Ramos (cell line): ENCODE measurements at regions not wholly inside any gene's neighbourhood (a gene's known extent, or its start where the extent isn't known, plus 50 kb on each side); places are given as distances from the start of the nearest gene placed in this dataset.
"Not testable (repeated sequence)": the region's sequence is repeated elsewhere in the genome, so short reads cannot be mapped to it uniquely, and the experiment has no call there.

ENCODE experiments used
- in situ Hi-C: fragments of 300-500 bp; cut with MboI; formaldehyde crosslinking; loops from one replicate; pipeline ENCODE4 v1.14.3; 2022; ENCODE audit warnings: low sequenced_read_pairs; ENCODE audit not compliant: unreplicated experiment

DNA sequence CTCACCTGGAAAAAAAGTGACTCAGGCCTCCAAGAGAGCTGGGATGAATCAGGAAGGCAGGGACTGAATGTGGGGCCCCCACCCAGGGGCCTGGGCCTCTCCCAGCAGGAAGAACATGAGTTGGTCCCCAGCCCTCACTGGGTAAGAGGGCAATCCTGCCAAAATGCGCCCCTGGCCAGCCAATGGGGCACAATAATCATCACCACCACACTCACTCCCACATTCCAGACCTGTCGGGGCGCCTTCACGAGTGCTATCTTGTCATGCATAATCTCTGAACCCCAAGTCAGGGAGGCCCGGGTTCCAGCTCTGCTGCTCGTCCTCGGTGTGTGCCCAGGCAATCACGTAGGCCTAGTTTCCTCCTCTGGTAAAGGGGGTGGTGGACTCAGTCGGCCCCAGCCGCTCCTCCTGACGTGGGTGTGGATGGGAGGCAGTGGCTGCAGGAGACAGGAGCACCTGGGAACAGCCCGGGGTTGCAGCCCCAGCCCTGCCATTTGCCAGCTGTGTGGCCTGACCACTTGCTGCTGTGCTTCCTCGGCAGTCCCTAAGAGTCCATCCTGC, 115.1 kb downstream of the CYP26B1 start:
- in situ Hi-C loops = no loop called here

DNA sequence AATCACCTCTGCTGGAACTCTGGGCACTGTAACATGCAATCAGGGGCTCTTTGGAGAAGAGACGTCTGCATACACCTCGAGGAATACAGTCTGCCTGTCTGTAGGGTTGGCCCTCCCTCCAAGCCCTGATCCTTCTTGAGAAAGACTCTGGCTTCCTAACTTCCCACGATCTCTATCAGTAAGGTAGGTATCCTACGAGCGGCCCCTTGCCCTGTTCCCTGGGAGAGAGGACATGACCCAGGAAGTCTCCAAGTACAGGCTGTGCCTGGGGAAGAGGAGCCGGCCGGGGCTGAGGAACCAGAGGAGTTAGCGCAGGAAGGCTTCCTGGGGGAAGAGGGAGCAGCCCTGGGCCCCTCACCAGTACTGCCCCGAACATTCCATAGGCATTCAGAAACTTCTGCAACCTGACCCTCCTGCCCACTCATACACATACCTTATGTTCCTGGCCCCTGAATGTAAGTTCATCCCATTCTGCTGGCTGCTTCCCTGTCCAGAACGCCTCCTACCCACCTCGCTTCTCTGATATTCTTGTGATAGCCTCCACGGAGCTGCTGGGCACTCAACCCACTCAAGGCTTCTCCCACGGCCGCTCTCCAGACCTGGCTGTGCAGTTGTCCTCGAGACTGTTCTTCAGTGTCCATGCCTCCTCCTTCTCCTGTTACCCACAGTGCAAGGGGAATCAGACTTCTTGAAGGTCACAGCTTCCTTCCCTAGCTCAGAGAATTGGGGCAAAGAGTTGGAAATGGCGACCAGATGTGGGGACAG, 116.1 kb downstream of the CYP26B1 start:
- in situ Hi-C loops = no loop called here

DNA sequence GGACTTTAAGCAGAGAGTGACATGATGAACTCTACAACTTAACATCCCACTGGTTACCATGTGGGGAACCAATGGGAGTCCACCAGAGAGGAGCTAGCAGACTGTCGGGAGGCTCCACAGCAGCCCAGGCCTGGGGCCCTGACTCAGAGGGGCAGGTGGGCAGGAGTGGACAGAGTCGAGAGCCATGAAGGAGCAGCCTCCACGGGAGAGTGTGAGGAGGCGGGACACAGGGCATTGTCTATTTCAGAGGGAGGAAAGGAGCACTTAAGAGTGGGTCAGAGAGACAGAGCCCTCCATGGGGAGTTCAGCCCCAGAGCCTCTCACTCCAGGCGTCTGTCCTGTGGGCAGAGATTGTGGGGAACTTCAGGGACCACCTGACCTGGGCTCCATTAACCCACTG, 118.7 kb downstream of the CYP26B1 start:
- in situ Hi-C loops = no loop called here

DNA sequence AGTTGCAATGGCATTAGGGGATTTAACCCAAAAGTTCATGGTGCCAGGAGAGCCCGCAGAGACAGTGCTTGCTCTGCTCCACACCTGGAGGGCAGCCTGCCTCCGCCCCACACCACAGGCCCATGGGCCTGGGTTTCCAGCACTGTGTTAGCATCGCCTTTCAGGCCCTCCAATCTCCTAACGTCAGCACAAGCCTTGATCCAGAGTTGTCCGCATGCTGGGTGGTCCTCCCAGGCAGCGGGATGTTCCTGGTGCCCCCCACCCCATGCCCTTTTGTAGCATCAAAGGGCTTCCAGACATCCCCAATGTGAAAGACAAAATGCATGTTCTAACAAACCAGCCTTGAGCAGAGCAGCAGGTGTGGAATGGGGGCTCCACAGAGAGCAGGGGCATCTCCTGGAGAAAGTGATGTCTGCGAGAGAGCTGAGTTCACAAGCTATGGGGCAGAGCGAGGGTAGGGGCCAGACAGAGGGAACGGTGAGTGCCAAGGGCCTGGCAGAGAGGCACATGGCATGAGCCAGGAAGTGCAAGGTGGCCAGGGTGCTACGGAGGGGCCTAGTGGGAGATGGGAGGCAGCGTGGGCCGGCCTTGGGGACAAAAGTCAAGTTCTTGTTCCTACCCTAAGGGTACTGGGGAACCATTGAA, 119.2 kb downstream of the CYP26B1 start:
- in situ Hi-C loops = no loop called here

DNA sequence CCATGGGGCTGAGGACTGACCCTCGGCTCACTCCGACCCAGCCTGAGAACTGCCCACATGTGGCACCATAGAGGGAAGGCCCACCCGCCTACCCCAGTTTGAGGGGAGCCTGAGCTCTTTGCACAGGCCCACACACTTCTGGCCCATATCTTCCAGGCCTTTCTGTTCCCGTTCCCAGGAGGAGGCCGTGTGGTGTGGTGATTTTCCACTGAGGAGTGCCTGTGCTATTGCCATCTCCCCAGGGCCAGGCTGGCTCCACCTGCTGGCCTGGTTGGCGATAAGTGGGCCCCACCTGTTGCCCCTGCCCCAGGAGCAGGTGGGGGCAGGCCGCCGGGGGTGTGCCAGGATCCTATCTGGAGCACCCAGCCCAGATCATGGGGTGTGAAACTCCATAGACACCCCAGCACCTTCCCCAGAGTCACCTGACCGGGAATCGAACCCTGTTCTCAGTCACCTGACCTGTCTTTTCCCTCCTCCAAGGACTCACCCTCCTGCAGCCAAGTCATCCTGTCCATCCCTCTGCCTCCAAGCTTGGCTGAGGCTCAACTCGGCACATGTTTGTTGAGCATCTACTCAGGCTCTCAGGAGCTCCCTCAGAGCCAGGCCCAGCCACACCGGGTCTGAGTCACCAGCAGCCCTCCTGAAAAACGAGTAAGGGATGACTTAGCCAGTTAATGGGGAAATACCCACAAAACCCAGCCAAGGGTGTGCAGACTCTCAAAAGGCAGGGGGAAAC, 120.1 kb downstream of the CYP26B1 start:
- in situ Hi-C loops = no loop called here

DNA sequence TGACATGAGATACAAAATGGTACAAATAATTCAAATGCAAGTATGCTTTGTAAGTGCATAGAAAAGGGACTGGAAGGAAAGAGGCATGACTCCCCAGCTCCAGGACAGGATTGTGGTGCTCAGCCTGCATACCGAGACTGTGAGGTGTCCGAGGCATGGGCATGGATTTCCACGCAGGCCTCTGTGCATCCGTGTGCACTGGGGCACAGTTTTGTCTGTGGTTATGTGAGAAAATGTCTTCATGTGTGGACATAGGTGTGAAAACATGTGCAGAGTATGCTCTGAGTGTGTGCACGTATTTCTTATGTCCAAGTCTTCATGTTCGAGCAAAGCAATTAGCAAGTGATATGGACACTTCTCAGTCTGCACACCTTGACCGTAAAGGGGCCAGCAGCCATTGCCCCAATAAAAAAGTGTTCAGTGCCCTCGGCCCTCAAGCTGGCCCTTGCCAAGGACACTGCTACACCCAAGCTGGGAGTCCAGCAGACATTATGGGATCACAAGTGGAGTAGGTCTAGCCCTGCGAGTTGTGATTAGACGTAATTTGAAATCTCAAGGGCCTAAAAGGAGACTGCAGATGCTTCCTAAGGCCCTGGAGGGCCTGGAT, 120.7 kb downstream of the CYP26B1 start:
- in situ Hi-C loops = no loop called here

DNA sequence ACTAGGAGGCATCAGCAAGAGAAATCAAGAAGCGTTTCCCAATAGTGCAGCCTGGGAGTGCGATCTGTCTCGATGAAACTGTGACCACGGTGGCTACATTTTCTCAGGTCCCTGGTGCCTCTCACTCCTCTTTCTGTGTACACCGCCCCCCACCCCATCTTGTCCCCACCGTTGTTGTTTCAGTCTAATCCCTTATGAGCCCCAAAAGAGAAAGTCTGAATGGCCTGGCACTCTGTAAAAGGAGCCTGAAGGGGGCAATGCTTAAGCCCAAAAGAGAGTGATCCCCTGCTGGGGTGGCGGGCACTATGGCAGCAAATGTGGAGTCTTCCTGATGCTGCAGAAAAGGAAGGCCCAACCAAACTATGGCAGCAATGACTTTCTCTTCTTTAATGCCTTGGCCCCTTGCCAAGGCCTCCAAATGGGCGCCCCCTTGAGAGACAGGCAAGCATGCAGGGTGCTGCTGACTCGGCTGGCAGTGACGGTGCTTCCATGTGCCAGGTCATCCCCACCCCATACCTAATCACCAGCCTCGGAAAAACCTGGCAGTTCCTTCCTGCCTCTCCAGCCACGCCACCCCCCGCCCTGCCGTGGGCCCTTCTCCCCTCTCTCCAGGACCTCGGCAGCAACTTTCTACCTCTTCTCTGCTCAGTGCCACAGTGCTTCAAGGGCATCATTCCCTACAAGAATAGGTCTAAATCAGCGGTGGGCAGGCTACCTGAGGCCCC, 123.0 kb downstream of the CYP26B1 start:
- in situ Hi-C loops = no loop called here

DNA sequence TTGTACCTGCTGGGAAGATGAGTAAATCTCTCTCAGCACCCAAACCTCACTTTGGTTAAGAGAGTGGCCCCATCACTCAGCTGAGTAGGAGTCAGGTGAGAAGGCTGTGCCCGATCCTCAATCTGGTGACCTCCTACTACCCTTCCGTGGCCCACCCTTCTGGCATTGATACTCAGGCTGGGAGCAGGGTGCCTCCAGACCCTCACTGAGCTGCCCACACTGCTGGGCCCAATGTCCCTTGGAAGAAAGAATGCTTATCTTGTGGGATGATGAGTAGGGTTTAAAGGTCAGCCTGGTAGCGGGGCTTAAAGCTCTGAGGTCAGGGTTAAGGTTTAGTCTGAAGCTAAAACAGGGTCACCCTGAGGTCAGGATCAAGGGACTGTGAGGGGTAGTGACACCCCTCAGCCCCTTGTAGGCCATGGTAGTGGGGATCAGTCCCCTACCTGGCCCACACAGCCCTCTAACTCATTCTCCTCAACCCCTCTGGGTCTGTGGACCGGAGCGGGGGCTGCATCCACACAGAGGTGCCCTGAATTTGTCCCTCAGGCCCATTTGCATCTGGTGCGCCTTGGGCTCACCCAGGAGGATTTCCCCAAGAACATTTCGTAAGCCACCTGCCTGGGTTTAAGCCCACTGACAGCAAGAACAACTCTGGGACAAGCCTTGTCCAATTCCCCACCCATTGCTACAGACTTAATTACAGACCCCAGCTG, 123.8 kb downstream of the CYP26B1 start:
- in situ Hi-C loops = no loop called here

DNA sequence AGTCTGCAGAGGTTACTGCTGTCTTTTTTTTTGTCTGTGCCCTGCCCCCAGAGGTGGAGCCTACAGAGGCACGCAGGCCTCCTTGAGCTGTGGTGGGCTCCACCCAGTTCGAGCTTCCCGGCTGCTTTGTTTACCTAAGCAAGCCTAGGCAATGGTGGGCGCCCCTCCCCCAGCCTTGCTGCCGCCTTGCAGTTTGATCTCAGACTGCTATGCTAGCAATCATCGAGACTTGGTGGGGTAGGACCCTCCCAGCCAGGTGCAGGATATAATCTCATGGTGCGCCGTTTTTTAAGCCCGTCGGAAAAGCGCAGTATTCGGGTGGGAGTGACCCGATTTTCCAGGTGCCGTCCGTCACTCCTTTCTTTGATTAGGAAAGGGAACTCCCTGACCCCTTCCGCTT, 126.3 kb downstream of the CYP26B1 start:
- in situ Hi-C loops = not testable (repeated sequence)

DNA sequence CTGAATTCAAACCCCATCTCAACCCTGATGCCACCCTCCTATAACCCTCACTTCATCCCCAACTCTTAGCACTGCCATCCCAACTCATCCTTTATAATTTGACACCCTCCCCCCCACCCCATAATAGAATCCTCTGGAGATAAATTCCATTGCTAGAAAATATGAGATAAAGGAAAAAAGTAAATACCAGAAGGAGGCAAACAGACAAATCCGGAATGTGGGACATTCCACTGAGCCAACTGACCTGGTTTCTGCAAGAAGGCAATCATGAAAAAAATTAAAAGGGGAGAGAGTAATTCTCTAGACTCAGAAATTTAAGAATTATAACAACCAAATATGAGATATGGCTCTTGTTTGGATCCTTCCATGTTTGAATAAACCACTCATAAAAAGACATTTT, 132.4 kb downstream of the CYP26B1 start:
- in situ Hi-C loops = no loop called here

DNA sequence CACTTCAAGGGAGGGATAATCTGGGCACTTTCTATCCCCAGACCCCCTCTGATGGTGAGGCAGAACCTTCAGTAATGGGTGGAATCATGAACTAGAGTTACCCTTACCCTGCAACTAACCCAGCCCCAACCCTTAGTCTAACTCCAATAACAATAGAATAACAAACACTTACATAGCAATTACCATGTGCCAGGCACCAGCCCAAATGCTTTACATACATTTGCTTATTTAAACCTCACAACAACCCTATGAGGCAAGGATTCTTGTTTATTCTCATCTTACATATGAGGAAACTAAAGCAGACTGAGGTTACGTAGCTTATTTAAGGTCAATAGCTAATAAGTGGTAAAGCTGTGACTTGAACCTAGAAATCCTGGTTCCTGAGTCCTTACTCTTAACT, 132.8 kb downstream of the CYP26B1 start:
- in situ Hi-C loops = no loop called here

DNA sequence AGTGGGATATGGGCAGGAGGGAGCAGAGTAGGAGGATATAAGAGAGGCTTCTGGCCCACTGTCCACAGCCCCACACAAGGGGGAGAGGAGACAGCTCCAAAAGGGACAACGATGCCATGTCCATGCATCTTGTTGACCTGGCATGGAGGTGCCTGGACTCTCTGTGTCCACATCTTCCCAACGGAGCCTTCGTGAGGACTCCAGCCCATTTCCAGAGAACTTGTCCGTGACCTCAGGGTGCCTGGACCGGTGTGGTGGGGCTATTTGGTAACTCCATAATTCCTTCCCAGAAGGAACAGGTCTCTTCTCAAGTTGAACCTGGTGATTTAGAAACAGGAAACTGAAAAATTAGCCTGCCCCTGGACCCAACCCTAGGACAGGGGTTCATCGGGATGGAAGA, 133.9 kb downstream of the CYP26B1 start:
- in situ Hi-C loops = no loop called here

DNA sequence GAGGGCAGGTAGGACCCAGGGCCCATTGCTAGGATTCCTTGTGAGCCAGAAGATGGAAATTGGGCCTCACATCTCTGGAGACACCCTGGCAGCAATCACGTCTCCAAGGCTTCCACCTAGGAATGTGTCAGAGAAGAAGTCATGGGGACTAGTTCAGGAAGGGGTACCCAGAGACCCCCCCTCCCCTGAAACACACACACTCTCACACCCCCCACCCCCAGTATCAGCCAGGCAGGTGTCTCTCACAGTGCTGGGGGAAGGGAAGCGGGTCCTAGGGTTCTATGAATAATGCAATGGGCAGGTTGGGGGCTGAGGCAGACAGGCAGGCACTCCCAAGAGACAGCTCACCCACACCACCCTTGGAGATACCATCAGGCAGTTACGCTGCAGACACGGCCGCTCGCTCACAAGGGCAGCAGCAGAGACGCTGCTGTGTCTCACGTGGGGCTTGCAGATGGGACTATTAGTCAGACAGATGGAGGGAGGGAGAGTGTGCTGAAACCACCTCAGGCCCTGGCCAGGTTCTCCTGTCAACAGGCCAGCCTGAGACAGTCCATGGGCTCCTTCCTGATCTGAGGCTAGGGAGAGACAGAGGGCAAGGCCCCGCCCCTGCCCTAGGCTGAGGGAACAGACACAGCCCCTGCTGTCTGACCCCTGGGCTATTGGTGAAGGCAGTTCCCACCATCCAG, 134.6 kb downstream of the CYP26B1 start:
- in situ Hi-C loops = no loop called here

DNA sequence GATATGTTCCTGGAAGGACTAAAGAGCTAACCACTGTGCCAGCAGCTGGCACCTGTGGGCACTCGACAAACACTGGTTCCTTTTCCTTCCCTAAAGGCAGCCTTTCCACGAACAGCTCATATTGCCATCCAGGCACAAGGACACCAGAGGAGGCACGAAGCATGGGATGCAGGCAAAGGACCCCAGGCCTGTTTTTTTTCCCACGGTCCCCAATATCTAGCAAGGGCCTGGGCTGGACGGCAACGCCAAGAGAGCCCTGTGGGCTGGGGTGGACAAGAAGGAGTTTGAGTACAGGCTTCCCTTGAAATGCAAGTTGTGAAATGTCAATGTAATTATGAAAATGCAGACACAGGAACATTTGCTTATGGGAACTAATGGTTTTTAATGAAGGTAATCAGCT, 135.9 kb downstream of the CYP26B1 start:
- in situ Hi-C loops = no loop called here

DNA sequence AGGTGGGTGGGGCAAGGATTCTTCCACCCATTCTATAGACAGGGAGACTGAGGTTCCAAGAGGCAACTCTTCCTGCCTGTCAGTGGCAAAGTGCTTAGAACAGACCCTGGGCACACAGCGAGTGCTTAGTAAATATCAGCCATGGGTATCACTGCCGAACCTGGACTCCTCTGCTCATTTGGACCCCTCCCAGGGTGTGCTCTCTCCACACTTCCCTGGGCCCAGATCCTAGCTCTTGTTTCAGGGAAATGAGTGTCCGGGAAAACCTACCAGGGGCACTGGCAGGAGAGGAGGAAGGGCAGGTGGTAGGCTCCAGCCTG, 136.3 kb downstream of the CYP26B1 start:
- in situ Hi-C loops = no loop called here

DNA sequence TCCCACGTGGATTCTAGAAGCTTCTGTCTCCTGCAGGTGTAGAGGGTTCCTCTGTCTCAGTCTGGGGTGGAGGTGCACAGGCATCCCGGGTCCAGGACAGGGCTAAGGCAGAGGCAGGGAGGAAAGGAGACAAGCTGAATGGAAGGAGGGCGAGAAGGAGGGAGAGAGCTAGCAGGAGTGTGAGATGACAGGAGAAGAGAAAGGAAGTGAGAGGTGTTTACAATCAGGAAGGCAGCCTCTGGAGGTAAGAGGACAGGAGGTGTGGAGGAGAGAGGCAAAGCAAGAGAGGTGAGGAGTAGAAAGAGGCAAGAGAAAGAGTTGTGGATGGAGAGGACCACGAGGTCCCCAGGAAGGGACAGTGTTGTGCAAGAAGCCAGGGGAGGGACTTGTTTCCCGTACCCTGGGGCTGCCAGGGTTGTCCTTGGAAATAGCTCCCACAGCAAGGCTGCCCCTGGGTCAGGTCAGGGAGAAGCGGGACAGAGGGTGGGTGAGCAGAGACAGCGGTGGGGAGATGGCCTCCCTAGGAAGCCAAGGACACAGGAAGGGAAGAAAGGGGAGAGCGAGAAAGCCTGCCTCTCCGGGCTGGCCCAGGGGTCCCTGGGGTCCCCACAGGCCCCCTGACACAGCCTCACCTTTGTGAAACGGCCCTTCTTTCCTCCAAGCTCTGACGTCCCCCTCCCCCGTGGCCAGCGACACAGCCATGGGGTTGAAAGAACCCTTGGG, 136.9 kb downstream of the CYP26B1 start:
- in situ Hi-C loops = no loop called here

DNA sequence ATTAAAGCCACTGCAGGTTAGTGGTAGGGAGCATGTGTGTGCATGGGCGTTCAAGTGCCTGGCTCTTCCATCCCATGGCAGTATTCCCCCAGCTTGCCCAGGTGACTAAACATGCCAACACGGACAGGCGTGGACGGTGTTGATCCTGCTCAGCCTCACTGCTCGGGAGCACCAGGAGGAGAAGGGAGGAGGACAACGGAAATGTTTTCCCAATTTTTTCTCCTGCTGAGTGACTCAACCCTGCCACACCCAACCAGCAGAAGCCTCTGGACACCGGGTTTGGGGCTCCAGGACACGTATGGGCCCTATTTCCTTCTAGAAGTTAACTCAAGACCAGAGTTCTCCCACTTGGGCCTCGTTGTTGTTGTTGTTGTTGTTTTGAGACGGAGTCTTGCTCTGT, 139.1 kb downstream of the CYP26B1 start:
- in situ Hi-C loops = no loop called here

DNA sequence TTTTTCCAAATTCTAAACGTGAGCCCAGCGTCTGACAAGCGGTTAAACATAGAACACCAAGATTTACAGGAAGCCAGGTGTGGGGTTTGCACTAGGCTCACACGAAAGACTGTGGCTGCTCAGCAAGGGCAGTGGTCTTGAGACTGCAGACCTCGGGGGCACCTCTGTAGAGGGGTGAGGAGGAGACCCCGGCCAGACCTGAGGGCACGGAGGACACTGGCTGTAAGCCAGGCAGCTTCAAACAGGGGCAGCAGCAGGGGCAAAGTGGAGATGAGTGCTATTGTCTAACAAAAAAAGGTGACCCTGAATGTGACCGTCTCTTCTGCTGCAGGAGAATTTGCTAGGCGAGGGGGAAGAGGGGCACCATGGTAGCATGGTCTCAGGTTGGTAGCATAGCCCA, 140.3 kb downstream of the CYP26B1 start:
- in situ Hi-C loops = no loop called here
